Retinal pigment epithelial cell (primary cell): ENCODE measurements at regions not wholly inside any gene's neighbourhood (a gene's known extent, or its start where the extent isn't known, plus 50 kb on each side); places are given as distances from the start of the nearest gene placed in this dataset.
A peak's percentile ranks its signal among the peaks of the same experiment; 100 is the strongest.

ENCODE experiments used
- DNase-seq: peaks from one replicate; pipeline ENCODE4 v3.0.0-alpha.2; 2010; ENCODE audit warnings: low read depth
- H3K4me3 ChIP-seq: 2 replicates; pipeline ENCODE4 v1.5.1; 2011; ENCODE audit warnings: mild to moderate bottlenecking, low read length, control low read depth, moderate library complexity
- CTCF ChIP-seq: conservative IDR thresholded peaks from 2 replicates; pipeline ENCODE4 v1.5.1; 2011; ENCODE audit warnings: low read depth, low read length, control low read depth, inconsistent platforms

GRCh38 chrX:42988700-42989099, 210.7 kb upstream of the PPP1R2C start:
- no peak for DNase-seq
- no peak overlapping the region for H3K4me3 ChIP-seq
- no peak for TF ChIP-seq CTCF

GRCh38 chrX:42992199-42992943, 214.4 kb upstream of the PPP1R2C start:
- DNase-seq, result no peak
- H3K4me3 ChIP-seq, result no peak overlapping the region
- no peak for TF ChIP-seq CTCF

- DNase-seq, result no peak
- no peak overlapping the region for H3K4me3 ChIP-seq
- TF ChIP-seq CTCF, result no peak
Measured at GRCh38 chrX:42996861-42997260, 218.9 kb upstream of the PPP1R2C start.

- no peak for TF ChIP-seq CTCF
- H3K4me3 ChIP-seq, result no peak overlapping the region
- DNase-seq, result no peak
Measured at GRCh38 chrX:43000121-43000520, 222.2 kb upstream of the PPP1R2C start.

- TF ChIP-seq CTCF, result no peak
- peak; percentile 30 for DNase-seq
- no peak overlapping the region for H3K4me3 ChIP-seq
Measured at GRCh38 chrX:43002526-43003203, 224.7 kb upstream of the PPP1R2C start.

- TF ChIP-seq CTCF, result no peak
Measured at GRCh38 chrX:43003204-43003565, 225.2 kb upstream of the PPP1R2C start.

GRCh38 chrX:43003939-43004338, 226.0 kb upstream of the PPP1R2C start:
- TF ChIP-seq CTCF, result no peak
- DNase-seq, result no peak
- H3K4me3 ChIP-seq, result no peak overlapping the region

More at GRCh38 chrX:43003204-43003565, 225.2 kb upstream of the PPP1R2C start:
- no peak overlapping the region for H3K4me3 ChIP-seq
- DNase-seq, result no peak
